Kidney (tissue), 13 donors: ENCODE measurements at regions not wholly inside any gene's neighbourhood (a gene's known extent, or its start where the extent isn't known, plus 50 kb on each side); places are given as distances from the start of the nearest gene placed in this dataset.
"Not testable (repeated sequence)": the region's sequence is repeated elsewhere in the genome, so short reads cannot be mapped to it uniquely, and the experiment has no call there.

Experiments
- DNase-seq, 5 donors: peaks; one replicate each; pipeline ENCODE4 v3.0.0-alpha.2; 2013 to 2020
- FAIRE-seq: peaks from 2 replicates; lab custom pipeline; 2012; peaks lifted over from hg19 to GRCh38; lab: Jason Lieb, UNC
- H3K27ac ChIP-seq, 2 donors: one replicate each; pipeline ENCODE4 v1.7.0; 2013; ENCODE audit warnings: low read depth in 2 of 2, low read length in 2 of 2, inconsistent platforms in 1 of 2
- H3K27me3 ChIP-seq: one replicate; pipeline ENCODE4 v1.7.1; 2013; ENCODE audit warnings: low read length, inconsistent platforms; ENCODE audit not compliant: control insufficient read depth, insufficient read depth
- H3K36me3 ChIP-seq, 3 donors: one replicate each; pipeline versions ENCODE4 v1.7.0 to v1.7.1; 2013; ENCODE audit warnings: low read length in 3 of 3, control low read depth in 1 of 3, inconsistent platforms in 1 of 3; ENCODE audit not compliant: insufficient read depth in 3 of 3, control insufficient read depth in 2 of 3
- H3K4me1 ChIP-seq, 3 donors: one replicate each; pipeline versions ENCODE4 v1.7.0 to v1.7.1; 2013; ENCODE audit warnings: low read length in 3 of 3, inconsistent platforms in 1 of 3, low read depth in 1 of 3; ENCODE audit not compliant: control insufficient read depth in 2 of 3, insufficient read depth in 2 of 3
- H3K4me3 ChIP-seq, 3 donors: one replicate each; pipeline versions ENCODE4 v1.7.0 to v1.8.1; 2013; ENCODE audit warnings: low read length in 3 of 3, control low read depth in 1 of 3, inconsistent platforms in 1 of 3
- H3K9ac ChIP-seq, 3 donors: one replicate each; pipeline versions ENCODE4 v1.7.0 to v1.7.1; 2013; ENCODE audit warnings: low read length in 3 of 3, control low read depth in 1 of 3, inconsistent platforms in 1 of 3
- H3K9me3 ChIP-seq, 3 donors: one replicate each; pipeline versions ENCODE4 v1.7.0 to v1.7.1; 2013; ENCODE audit warnings: low read length in 3 of 3, control low read depth in 1 of 3, inconsistent platforms in 1 of 3; ENCODE audit not compliant: control insufficient read depth in 2 of 3, insufficient read depth in 1 of 3
- intact Hi-C: fragments of 100-400 bp; cut with DNase I; formaldehyde crosslinking; loops from one replicate; pipeline ENCODE4 v1.11.1; 2022
- TF ChIP-seq, protein P1 (sequence below): IDR thresholded peaks from 3 replicates; pipeline ENCODE4 v1.5.1; 2012; ENCODE audit warnings: mild to moderate bottlenecking, moderate library complexity, borderline replicate concordance; ENCODE audit not compliant: insufficient read depth; ENCODE audit errors: extremely low read depth
- donor health status: control.
- donor health status: control.
- donor health status: control.
- donor health status: control.
- donor health status: control.
- donor health status: DM: yes; HTN: yes; CAD: no.
- donor health status: Normal renal cell carcinoma (clear cell type).

DNA sequence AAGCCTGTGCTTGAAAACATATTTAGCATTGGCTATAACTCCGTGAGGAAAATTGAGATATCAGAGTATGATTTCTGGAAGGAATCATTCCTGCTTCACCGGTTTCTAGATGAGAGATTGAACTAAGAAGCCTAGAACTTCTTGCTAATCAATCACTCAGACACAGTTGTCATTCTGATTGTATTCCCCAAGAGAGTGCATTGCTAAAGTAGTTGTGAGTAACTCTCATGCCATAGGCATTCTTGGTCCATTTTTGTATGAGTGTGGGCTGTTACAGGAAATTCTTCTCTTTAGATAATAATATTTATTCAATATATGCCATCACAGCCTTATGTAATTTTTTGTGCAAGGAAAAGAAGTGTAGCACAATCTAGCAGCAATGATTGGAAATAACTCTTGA is 893.3 kb upstream of the MDGA2 start:
- DNase-seq, result no peak
- H3K9me3 ChIP-seq, result no peaks in the 10 kb centered on the region
- no peaks in the 10 kb centered on the region for H3K4me1 ChIP-seq
- no peak overlapping the region for H3K9ac ChIP-seq
- H3K27me3 ChIP-seq, result no peaks in the 10 kb centered on the region
- no peaks in the 10 kb centered on the region for H3K36me3 ChIP-seq
- no peak overlapping the region for H3K4me3 ChIP-seq
- no peak overlapping the region for H3K27ac ChIP-seq
- TF ChIP-seq, protein P1, sequence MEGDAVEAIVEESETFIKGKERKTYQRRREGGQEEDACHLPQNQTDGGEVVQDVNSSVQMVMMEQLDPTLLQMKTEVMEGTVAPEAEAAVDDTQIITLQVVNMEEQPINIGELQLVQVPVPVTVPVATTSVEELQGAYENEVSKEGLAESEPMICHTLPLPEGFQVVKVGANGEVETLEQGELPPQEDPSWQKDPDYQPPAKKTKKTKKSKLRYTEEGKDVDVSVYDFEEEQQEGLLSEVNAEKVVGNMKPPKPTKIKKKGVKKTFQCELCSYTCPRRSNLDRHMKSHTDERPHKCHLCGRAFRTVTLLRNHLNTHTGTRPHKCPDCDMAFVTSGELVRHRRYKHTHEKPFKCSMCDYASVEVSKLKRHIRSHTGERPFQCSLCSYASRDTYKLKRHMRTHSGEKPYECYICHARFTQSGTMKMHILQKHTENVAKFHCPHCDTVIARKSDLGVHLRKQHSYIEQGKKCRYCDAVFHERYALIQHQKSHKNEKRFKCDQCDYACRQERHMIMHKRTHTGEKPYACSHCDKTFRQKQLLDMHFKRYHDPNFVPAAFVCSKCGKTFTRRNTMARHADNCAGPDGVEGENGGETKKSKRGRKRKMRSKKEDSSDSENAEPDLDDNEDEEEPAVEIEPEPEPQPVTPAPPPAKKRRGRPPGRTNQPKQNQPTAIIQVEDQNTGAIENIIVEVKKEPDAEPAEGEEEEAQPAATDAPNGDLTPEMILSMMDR, result no peak
- intact Hi-C loops, result no loop called here
- no peak for FAIRE-seq

DNA sequence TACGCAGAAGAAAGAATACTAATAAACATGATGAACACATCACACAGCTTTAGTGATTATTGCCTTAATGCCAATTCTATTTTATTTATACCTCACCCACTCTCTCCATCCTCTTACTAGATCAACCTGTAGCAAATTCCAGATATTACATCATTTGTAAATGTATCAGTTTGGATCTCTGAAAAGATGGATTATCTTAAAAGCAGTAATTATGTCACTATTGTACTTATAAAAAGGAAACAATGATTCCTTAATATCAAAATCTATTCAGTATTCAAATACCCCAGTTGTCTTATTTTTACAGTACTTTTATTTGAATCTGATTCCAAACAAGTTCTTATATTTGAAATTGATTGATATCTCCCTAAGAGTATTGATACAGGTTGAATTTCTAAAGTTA is 892.8 kb upstream of the MDGA2 start:
- H3K27ac ChIP-seq, result no peak overlapping the region
- no peak for FAIRE-seq
- intact Hi-C loops, result no loop called here
- H3K9ac ChIP-seq, result no peak overlapping the region
- H3K27me3 ChIP-seq, result no peaks in the 10 kb centered on the region
- no peaks in the 10 kb centered on the region for H3K9me3 ChIP-seq
- H3K4me3 ChIP-seq, result no peak overlapping the region
- H3K4me1 ChIP-seq, result no peaks in the 10 kb centered on the region
- TF ChIP-seq, protein P1, result no peak
- DNase-seq, result no peak
- no peaks in the 10 kb centered on the region for H3K36me3 ChIP-seq

DNA sequence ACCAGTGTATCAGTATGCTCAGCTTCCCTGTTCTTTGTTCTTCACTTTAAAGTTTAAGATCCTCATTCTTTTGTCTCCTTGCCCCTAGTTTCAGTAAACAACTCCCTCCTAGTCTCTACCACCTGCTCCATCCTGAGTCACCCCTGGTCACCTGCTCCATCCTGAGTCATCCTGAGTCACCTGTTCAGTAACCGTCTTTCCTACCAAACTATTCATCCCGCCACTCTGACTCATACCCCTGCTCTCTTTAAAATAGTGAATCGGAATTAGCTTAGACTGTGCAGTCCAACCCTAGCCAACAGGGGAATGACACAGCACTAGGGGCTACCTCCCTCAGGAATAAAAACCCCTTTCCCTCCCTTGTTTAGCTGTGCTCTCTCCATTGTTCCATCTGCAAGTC is 888.1 kb upstream of the MDGA2 start:
- H3K27ac ChIP-seq, result no peak overlapping the region
- H3K27me3 ChIP-seq, result no peaks in the 10 kb centered on the region
- FAIRE-seq (no peak), DNase-seq (no peak)
- H3K9me3 ChIP-seq, result no peaks in the 10 kb centered on the region
- no peaks in the 10 kb centered on the region for H3K36me3 ChIP-seq
- no peaks in the 10 kb centered on the region for H3K4me1 ChIP-seq
- H3K9ac ChIP-seq, result no peak overlapping the region
- no peak overlapping the region for H3K4me3 ChIP-seq
- intact Hi-C loops, result no loop called here
- TF ChIP-seq, protein P1, result no peak

DNA sequence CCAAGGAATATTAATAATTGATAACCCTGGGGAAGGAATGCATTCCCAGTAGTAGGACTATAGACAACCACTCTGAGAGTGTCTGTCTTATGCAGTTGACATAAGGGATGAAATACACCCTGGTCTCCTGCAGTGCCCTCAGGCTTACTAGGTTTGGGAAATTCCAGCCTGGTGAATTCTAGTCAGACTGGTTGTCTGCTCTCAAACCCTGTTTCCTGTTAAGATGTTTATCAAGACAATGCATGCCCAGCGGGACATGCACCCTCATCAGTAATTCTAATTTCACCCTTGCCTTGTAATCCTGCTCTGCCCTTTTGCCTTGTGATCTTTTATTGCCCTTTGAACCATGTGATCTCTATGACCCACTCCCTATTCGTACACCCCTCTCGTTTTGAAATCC is 886.0 kb upstream of the MDGA2 start:
- H3K4me3 ChIP-seq, intact Hi-C loops, FAIRE-seq, H3K27ac ChIP-seq, H3K9ac ChIP-seq, H3K36me3 ChIP-seq, H3K4me1 ChIP-seq, H3K9me3 ChIP-seq, DNase-seq, H3K27me3 ChIP-seq: not testable (repeated sequence)
